ENCODE measurements at regions not wholly inside any gene's neighbourhood (a gene's known extent, or its start where the extent isn't known, plus 50 kb on each side); places are given as distances from the start of the nearest gene placed in this dataset.

DNA sequence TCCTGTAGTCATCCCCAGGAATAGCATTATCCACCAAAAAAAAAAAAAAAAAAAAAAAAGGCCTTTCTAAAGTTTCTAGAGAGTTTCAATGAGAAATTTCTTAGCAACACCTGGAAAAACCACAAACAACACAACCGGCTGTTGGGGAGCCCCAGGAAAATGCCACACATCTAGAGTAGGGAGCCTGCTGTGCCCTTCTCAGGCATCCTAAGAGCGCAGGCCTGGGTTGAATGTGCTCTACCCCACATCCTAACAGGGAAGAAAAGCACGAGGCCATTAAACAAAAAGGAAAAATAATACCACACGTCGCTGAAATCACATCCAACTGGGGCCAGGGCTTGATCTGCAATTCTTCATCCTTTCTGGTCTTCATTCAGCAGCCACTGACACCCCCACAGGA, 367.5 kb downstream of the TGFB2 start:
- TF ChIP-seq, protein P1, sequence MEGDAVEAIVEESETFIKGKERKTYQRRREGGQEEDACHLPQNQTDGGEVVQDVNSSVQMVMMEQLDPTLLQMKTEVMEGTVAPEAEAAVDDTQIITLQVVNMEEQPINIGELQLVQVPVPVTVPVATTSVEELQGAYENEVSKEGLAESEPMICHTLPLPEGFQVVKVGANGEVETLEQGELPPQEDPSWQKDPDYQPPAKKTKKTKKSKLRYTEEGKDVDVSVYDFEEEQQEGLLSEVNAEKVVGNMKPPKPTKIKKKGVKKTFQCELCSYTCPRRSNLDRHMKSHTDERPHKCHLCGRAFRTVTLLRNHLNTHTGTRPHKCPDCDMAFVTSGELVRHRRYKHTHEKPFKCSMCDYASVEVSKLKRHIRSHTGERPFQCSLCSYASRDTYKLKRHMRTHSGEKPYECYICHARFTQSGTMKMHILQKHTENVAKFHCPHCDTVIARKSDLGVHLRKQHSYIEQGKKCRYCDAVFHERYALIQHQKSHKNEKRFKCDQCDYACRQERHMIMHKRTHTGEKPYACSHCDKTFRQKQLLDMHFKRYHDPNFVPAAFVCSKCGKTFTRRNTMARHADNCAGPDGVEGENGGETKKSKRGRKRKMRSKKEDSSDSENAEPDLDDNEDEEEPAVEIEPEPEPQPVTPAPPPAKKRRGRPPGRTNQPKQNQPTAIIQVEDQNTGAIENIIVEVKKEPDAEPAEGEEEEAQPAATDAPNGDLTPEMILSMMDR (conservative IDR thresholded peaks at IDR 0.05 in 1 of 2, IDR thresholded peaks at IDR 0.05 in 1 of 2; ENCODE audit: low read depth in 1 of 2, low read length in 2 of 2), result no peak
- no peak for TF ChIP-seq EZH2 (IDR thresholded peaks at IDR 0.05; ENCODE audit: low read length, missing control alignments)
